MM.1S (cell line): ENCODE measurements at regions not wholly inside any gene's neighbourhood (a gene's known extent, or its start where the extent isn't known, plus 50 kb on each side); places are given as distances from the start of the nearest gene placed in this dataset.

Experiments
- DNase-seq: peaks from one replicate; pipeline ENCODE4 v3.0.0-alpha.2; 2015
- H2AFZ ChIP-seq: fragments of 300-600 bp; sonication (generic); 2 replicates; pipeline ENCODE4 v1.6.0; 2016; ENCODE audit warnings: antibody characterized with exemption, low read length
- H3F3A ChIP-seq: fragments of 300-600 bp; sonication (generic); 2 replicates; pipeline ENCODE4 v1.6.1; 2016; ENCODE audit warnings: mild to moderate bottlenecking, antibody characterized with exemption, low read length, moderate library complexity, mixed read lengths; ENCODE audit not compliant: insufficient read depth
- H3K27ac ChIP-seq: fragments of 300-600 bp; sonication (generic); 2 replicates; pipeline ENCODE4 v1.5.1; 2016; ENCODE audit warnings: mild to moderate bottlenecking, low read length
- H3K27me3 ChIP-seq: fragments of 300-600 bp; sonication (generic); replicated peaks from 2 replicates; pipeline ENCODE4 v1.6.0; 2016; ENCODE audit warnings: low read length; ENCODE audit not compliant: insufficient read depth
- H3K36me3 ChIP-seq: fragments of 300-600 bp; sonication (generic); replicated peaks from 2 replicates; pipeline ENCODE4 v1.6.1; 2016; ENCODE audit warnings: mild to moderate bottlenecking, low read length, mixed read lengths; ENCODE audit not compliant: insufficient read depth
- H3K4me1 ChIP-seq: fragments of 300-600 bp; sonication (generic); 2 replicates; pipeline ENCODE4 v1.6.1; 2016; ENCODE audit warnings: low read length, mixed read lengths
- H3K4me2 ChIP-seq: fragments of 300-600 bp; sonication (generic); 2 replicates; pipeline ENCODE4 v1.6.0; 2016; ENCODE audit warnings: low read depth, low read length
- H3K4me3 ChIP-seq: fragments of 300-600 bp; sonication (generic); 2 replicates; pipeline ENCODE4 v1.5.1; 2016; ENCODE audit warnings: low read length, mixed read lengths
- H3K79me2 ChIP-seq: fragments of 300-600 bp; sonication (generic); 2 replicates; pipeline ENCODE4 v1.6.1; 2016; ENCODE audit warnings: mixed run types, low read length, mixed read lengths
- H3K9ac ChIP-seq: fragments of 300-600 bp; sonication (generic); 2 replicates; pipeline ENCODE4 v1.6.1; 2016; ENCODE audit warnings: low read length, mixed read lengths
- H3K9me2 ChIP-seq: fragments of 300-600 bp; sonication (generic); replicated peaks from 2 replicates; pipeline ENCODE4 v1.6.1; 2016; ENCODE audit warnings: mild to moderate bottlenecking, low read length, mixed read lengths; ENCODE audit not compliant: insufficient read depth
- H3K9me3 ChIP-seq: fragments of 300-600 bp; sonication (generic); replicated peaks from 2 replicates; pipeline ENCODE4 v1.6.1; 2016; ENCODE audit warnings: mild to moderate bottlenecking, low read length, mixed read lengths; ENCODE audit not compliant: insufficient read depth
- H4K20me1 ChIP-seq: fragments of 300-600 bp; sonication (generic); 2 replicates; pipeline ENCODE4 v1.6.1; 2016; ENCODE audit warnings: mild to moderate bottlenecking, low read length, moderate library complexity, mixed read lengths; ENCODE audit not compliant: insufficient read depth
- EZH2 ChIP-seq: fragments of 300-600 bp; sonication (generic); optimal IDR thresholded peaks from 2 replicates; pipeline ENCODE3; 2017; ENCODE audit warnings: low read depth, mild to moderate bottlenecking, antibody characterized with exemption, low read length, mixed read lengths
- EZH2phosphoT487 ChIP-seq: fragments of 300-600 bp; sonication (generic); IDR thresholded peaks from 2 replicates; pipeline ENCODE4 v1.6.1; 2018; ENCODE audit warnings: antibody characterized with exemption, low read length
- TF ChIP-seq, protein P1 (sequence below): fragments of 300-600 bp; sonication (generic); IDR thresholded peaks from 2 replicates; pipeline ENCODE4 v1.5.1; 2016; ENCODE audit warnings: antibody characterized with exemption, low read length, mixed read lengths

DNA sequence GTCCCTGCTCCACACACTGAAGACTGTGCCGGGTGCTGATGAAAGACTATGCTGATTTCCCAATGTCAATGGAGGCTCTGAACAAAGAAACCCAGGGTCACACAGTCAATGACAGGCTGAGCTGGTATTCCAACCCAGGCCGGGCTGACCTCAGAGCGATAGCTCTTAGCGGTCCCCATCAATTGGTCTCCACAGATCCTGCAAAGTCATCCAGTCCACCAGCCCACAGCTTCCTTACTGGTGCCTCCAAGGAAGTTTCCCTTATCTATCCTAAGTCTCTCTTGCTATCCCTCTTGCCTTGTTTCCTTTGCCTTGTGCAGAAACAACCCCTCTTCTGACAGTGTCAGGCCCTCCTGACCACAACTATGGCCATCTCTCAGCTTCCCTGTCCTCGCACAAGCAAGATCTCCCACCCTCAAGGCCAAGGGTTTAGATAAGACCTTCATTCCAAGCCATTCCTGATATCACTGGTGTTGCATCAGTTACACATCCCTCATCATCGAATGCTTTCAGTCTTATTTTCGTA lies 52.7 kb upstream of the KSR1 start:
- Histone ChIP-seq H3K36me3 (no peaks in the 10 kb centered on the region), H4K20me1 (no peaks in the 10 kb centered on the region)

DNA sequence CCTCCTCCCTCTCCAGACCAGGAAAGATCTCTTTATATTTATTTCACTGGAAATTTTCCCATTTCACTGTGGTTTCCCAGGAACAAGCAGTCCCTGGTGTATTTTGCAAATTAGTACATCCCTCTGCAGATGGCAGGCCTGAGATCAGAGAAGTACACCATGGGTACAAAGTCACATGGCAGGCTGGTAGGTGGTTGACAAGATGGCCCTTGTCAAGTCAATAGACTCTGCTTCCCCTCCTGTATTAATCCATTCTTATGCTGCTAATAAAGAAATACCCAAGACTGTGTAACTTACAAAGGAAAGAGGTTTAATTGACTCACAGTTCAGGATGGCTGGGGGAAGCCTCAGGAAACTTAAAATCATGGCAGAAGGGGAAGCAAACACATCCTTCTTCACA lies 51.6 kb upstream of the KSR1 start:
- no peak overlapping the region for H3K4me3 ChIP-seq
- H3K9me3 ChIP-seq = no peaks in the 10 kb centered on the region
- no peak overlapping the region for H3K27ac ChIP-seq
- H3K36me3 ChIP-seq = no peaks in the 10 kb centered on the region
- H3K79me2 ChIP-seq = no peaks in the 10 kb centered on the region
- H3F3A ChIP-seq = no peaks in the 10 kb centered on the region
- no peaks in the 10 kb centered on the region for H4K20me1 ChIP-seq
- DNase-seq = no peak
- H3K4me2 ChIP-seq = no peak overlapping the region
- no peak overlapping the region for H2AFZ ChIP-seq
- no peak overlapping the region for H3K9ac ChIP-seq
- TF ChIP-seq EZH2phosphoT487 (no peak), EZH2 (no peak)
- TF ChIP-seq, protein P1, sequence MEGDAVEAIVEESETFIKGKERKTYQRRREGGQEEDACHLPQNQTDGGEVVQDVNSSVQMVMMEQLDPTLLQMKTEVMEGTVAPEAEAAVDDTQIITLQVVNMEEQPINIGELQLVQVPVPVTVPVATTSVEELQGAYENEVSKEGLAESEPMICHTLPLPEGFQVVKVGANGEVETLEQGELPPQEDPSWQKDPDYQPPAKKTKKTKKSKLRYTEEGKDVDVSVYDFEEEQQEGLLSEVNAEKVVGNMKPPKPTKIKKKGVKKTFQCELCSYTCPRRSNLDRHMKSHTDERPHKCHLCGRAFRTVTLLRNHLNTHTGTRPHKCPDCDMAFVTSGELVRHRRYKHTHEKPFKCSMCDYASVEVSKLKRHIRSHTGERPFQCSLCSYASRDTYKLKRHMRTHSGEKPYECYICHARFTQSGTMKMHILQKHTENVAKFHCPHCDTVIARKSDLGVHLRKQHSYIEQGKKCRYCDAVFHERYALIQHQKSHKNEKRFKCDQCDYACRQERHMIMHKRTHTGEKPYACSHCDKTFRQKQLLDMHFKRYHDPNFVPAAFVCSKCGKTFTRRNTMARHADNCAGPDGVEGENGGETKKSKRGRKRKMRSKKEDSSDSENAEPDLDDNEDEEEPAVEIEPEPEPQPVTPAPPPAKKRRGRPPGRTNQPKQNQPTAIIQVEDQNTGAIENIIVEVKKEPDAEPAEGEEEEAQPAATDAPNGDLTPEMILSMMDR = no peak
- no peaks in the 10 kb centered on the region for H3K4me1 ChIP-seq
- H3K9me2 ChIP-seq = no peaks in the 10 kb centered on the region
- H3K27me3 ChIP-seq = no peaks in the 10 kb centered on the region

More for the DNA sequence above, 52.7 kb upstream of the KSR1 start:
- no peaks in the 10 kb centered on the region for H3F3A ChIP-seq
- DNase-seq = no peak
- no peak overlapping the region for H3K27ac ChIP-seq
- no peak overlapping the region for H2AFZ ChIP-seq
- H3K27me3 ChIP-seq = no peaks in the 10 kb centered on the region
- no peak overlapping the region for H3K4me2 ChIP-seq
- no peaks in the 10 kb centered on the region for H3K9me2 ChIP-seq
- TF ChIP-seq, protein P1 = no peak
- TF ChIP-seq EZH2phosphoT487 (no peak), EZH2 (no peak)
- H3K79me2 ChIP-seq = no peaks in the 10 kb centered on the region
- no peaks in the 10 kb centered on the region for H3K9me3 ChIP-seq
- H3K4me3 ChIP-seq = no peak overlapping the region
- no peak overlapping the region for H3K9ac ChIP-seq
- no peaks in the 10 kb centered on the region for H3K4me1 ChIP-seq
